ENCODE measurements at regions not wholly inside any gene's neighbourhood (a gene's known extent, or its start where the extent isn't known, plus 50 kb on each side); places are given as distances from the start of the nearest gene placed in this dataset.

DNA sequence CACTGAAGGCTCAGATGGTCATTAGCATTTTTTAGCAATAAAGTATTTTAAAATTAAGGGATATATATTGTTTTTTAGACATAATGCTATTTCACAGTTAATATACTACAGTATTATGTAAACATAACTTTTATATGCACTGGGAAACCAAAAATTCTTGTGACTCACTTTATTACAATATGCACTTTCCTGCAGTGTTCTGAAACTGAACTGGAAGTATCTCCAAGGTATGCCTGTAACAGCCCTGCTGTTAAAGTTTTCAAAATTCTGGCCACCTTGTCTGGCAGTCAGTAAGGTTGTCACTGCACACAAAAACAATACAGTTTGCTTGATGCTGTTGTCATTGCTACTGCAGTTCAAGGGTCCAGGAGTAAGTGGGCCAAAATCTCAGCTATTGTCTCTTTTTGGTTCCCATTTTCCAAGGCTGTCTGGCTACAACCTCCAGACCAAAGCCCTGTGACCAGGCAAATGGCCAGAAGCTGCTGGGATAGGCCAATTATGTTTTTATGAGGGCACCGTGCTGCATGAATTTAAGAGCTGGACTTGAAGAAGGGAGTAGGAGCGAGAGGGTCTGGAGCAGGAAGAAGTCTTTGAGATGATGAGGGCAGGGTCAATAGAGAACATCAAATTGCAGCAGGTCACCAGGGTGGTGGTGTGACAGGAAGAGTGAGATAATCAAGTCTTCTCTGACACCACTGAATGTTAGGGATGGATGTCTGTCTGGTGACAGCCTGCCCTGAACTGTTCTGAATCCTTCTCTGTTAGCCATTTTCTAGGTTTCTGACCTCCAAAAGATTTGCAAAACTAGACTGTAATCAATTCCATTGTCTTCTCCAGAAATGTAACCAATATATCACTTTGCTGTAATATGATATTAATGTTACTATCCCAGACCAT, 82.3 kb upstream of the CACHD1 start:
- TF ChIP-seq, protein P1, sequence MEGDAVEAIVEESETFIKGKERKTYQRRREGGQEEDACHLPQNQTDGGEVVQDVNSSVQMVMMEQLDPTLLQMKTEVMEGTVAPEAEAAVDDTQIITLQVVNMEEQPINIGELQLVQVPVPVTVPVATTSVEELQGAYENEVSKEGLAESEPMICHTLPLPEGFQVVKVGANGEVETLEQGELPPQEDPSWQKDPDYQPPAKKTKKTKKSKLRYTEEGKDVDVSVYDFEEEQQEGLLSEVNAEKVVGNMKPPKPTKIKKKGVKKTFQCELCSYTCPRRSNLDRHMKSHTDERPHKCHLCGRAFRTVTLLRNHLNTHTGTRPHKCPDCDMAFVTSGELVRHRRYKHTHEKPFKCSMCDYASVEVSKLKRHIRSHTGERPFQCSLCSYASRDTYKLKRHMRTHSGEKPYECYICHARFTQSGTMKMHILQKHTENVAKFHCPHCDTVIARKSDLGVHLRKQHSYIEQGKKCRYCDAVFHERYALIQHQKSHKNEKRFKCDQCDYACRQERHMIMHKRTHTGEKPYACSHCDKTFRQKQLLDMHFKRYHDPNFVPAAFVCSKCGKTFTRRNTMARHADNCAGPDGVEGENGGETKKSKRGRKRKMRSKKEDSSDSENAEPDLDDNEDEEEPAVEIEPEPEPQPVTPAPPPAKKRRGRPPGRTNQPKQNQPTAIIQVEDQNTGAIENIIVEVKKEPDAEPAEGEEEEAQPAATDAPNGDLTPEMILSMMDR (IDR thresholded peaks at IDR 0.05; ENCODE audit: insufficient read depth, low read length) = no peak
- TF ChIP-seq SPI1 (IDR thresholded peaks at IDR 0.05; ENCODE audit: borderline replicate concordance, low read depth) (no peak), POLR2AphosphoS5 (IDR thresholded peaks at IDR 0.05; ENCODE audit: low read depth) (no peak)
- TF ChIP-seq, protein P2, sequence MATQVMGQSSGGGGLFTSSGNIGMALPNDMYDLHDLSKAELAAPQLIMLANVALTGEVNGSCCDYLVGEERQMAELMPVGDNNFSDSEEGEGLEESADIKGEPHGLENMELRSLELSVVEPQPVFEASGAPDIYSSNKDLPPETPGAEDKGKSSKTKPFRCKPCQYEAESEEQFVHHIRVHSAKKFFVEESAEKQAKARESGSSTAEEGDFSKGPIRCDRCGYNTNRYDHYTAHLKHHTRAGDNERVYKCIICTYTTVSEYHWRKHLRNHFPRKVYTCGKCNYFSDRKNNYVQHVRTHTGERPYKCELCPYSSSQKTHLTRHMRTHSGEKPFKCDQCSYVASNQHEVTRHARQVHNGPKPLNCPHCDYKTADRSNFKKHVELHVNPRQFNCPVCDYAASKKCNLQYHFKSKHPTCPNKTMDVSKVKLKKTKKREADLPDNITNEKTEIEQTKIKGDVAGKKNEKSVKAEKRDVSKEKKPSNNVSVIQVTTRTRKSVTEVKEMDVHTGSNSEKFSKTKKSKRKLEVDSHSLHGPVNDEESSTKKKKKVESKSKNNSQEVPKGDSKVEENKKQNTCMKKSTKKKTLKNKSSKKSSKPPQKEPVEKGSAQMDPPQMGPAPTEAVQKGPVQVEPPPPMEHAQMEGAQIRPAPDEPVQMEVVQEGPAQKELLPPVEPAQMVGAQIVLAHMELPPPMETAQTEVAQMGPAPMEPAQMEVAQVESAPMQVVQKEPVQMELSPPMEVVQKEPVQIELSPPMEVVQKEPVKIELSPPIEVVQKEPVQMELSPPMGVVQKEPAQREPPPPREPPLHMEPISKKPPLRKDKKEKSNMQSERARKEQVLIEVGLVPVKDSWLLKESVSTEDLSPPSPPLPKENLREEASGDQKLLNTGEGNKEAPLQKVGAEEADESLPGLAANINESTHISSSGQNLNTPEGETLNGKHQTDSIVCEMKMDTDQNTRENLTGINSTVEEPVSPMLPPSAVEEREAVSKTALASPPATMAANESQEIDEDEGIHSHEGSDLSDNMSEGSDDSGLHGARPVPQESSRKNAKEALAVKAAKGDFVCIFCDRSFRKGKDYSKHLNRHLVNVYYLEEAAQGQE (IDR thresholded peaks at IDR 0.05; ENCODE audit: insufficient replicate concordance, low read depth) = no peak
